ENCODE measurements at regions not wholly inside any gene's neighbourhood (a gene's known extent, or its start where the extent isn't known, plus 50 kb on each side); places are given as distances from the start of the nearest gene placed in this dataset.
"Not testable (repeated sequence)": the region's sequence is repeated elsewhere in the genome, so short reads cannot be mapped to it uniquely, and the experiment has no call there.

GRCh38 chr14:86790408-86791364 is 1202.3 kb downstream of the GALC start:
- no peak for DNase-seq (ENCODE audit: low read depth)

GRCh38 chr14:86788224-86788623 is 1204.8 kb downstream of the GALC start:
- no peak for DNase-seq (ENCODE audit: low read depth)

GRCh38 chr14:86787717-86788116 is 1205.3 kb downstream of the GALC start:
- DNase-seq (ENCODE audit: low read depth), result no peak

GRCh38 chr14:86782092-86782580 is 1210.8 kb downstream of the GALC start:
- DNase-seq (ENCODE audit: low read depth), result no peak

GRCh38 chr14:86780876-86781510 is 1212.0 kb downstream of the GALC start:
- DNase-seq (ENCODE audit: low read depth), result no peak

GRCh38 chr14:86780461-86780860 is 1212.5 kb downstream of the GALC start:
- no peak for DNase-seq (ENCODE audit: low read depth)

- no peak for DNase-seq (ENCODE audit: low read depth)
These were observed 1213.6 kb downstream of the GALC start for GRCh38 chr14:86779416-86779815.

- DNase-seq (ENCODE audit: low read depth), result no peak
These were observed 1214.9 kb downstream of the GALC start for GRCh38 chr14:86777963-86778602.

GRCh38 chr14:86775896-86776295 is 1217.1 kb downstream of the GALC start:
- DNase-seq (ENCODE audit: low read depth), result not testable (repeated sequence)

- no peak for DNase-seq (ENCODE audit: low read depth)
These were observed 1218.1 kb downstream of the GALC start for GRCh38 chr14:86774916-86775315.

GRCh38 chr14:86772075-86772474 is 1220.9 kb downstream of the GALC start:
- DNase-seq (ENCODE audit: low read depth), result no peak

- DNase-seq (ENCODE audit: low read depth), result no peak
These were observed 1222.8 kb downstream of the GALC start for GRCh38 chr14:86770186-86770585.

- DNase-seq (ENCODE audit: low read depth), result no peak
These were observed 1226.5 kb downstream of the GALC start for GRCh38 chr14:86766469-86766868.

GRCh38 chr14:86761611-86762010 is 1231.4 kb downstream of the GALC start:
- DNase-seq (ENCODE audit: low read depth), result no peak

- DNase-seq (ENCODE audit: low read depth), result no peak
These were observed 1226.7 kb downstream of the FLRT2 start for GRCh38 chr14:86756521-86757190.

GRCh38 chr14:86750488-86750887 is 1220.5 kb downstream of the FLRT2 start:
- DNase-seq (ENCODE audit: low read depth), result not testable (repeated sequence)

- DNase-seq (ENCODE audit: low read depth), result no peak
These were observed 1209.8 kb downstream of the FLRT2 start for GRCh38 chr14:86739761-86740160.

- DNase-seq (ENCODE audit: low read depth), result not testable (repeated sequence)
These were observed 1201.5 kb downstream of the FLRT2 start for GRCh38 chr14:86731427-86731826.

GRCh38 chr14:86723254-86723624 is 1193.3 kb downstream of the FLRT2 start:
- no peak for DNase-seq (ENCODE audit: low read depth)

GRCh38 chr14:86722612-86723253 is 1192.8 kb downstream of the FLRT2 start:
- no peak for DNase-seq (ENCODE audit: low read depth)

- DNase-seq (ENCODE audit: low read depth), result no peak
These were observed 1184.6 kb downstream of the FLRT2 start for GRCh38 chr14:86714575-86714974.

- DNase-seq (ENCODE audit: low read depth), result no peak
These were observed 1184.2 kb downstream of the FLRT2 start for GRCh38 chr14:86714153-86714552.

Measured in stimulated activated CD8-positive, alpha-beta memory T cell treated with anti-CD3 and anti-CD28 coated beads, Interleukin-12 subunit alpha, Interleukin-12 subunit beta, amount 100 ng/mL, for 1 hour (primary cell).